Uterus (tissue), 3 donors: ENCODE measurements at regions not wholly inside any gene's neighbourhood (a gene's known extent, or its start where the extent isn't known, plus 50 kb on each side); places are given as distances from the start of the nearest gene placed in this dataset.
"Not testable (repeated sequence)": the region's sequence is repeated elsewhere in the genome, so short reads cannot be mapped to it uniquely, and the experiment has no call there.

ENCODE experiments used
- DNase-seq, 2 donors: peaks; one replicate each; pipeline ENCODE4 v3.0.0-alpha.2; 2019 to 2020
- H3K27ac ChIP-seq, 2 donors: fragments of 200-600 bp; sonication (generic); 1 replicate in 1 of 2; 2 replicates in 1 of 2; pipeline ENCODE4 v1.5.1; 2016 to 2018
- H3K27me3 ChIP-seq, 2 donors: fragments of 200-600 bp; sonication (generic); one replicate each; pipeline ENCODE4 v1.5.1; 2018 to 2019; ENCODE audit warnings: control low read depth in 1 of 2
- H3K36me3 ChIP-seq, 2 donors: fragments of 200-600 bp; sonication (generic); one replicate each; pipeline ENCODE4 v1.5.1; 2019; ENCODE audit warnings: control low read depth in 1 of 2
- H3K4me1 ChIP-seq, 2 donors: fragments of 200-600 bp; sonication (generic); one replicate each; pipeline ENCODE4 v1.5.1; 2018 to 2019; ENCODE audit warnings: control low read depth in 1 of 2
- H3K4me3 ChIP-seq, 2 donors: fragments of 200-600 bp; sonication (generic); 1 replicate in 1 of 2; 2 replicates in 1 of 2; pipeline ENCODE4 v1.5.1; 2018 to 2019; ENCODE audit warnings: mild to moderate bottlenecking in 1 of 2
- H3K9me3 ChIP-seq, 2 donors: fragments of 200-600 bp; sonication (generic); one replicate each; pipeline ENCODE4 v1.5.1; 2019; ENCODE audit warnings: control low read depth in 1 of 2
- CTCF ChIP-seq, 4 experiments: fragments of 200-600 bp in 2 of 4; fragments of 450-650 bp in 2 of 4; sonication (generic) in 2 of 4; IDR thresholded peaks; one replicate each; pipeline ENCODE4 v1.5.1; 2016 to 2019; ENCODE audit warnings: antibody characterized with exemption in 4 of 4, mild to moderate bottlenecking in 2 of 4, moderate library complexity in 1 of 4
- POLR2A ChIP-seq, 2 donors: fragments of 450-650 bp; IDR thresholded peaks; one replicate each; pipeline ENCODE4 v1.6.1; 2016; ENCODE audit warnings: antibody characterized with exemption in 2 of 2, mild to moderate bottlenecking in 1 of 2, moderate library complexity in 1 of 2
- intact Hi-C: fragments of 100-400 bp; cut with DNase I; formaldehyde crosslinking; loops from one replicate; pipeline ENCODE4 v1.15.1; 2023; ENCODE audit warnings: low total_unique reads
- donor health status: DM: yes; HTN: yes; CAD: no.

- Histone ChIP-seq H3K27me3 (no peaks in the 10 kb centered on the region), H3K27ac (no peak overlapping the region), H3K9me3 (no peaks in the 10 kb centered on the region), H3K4me1 (no peaks in the 10 kb centered on the region), H3K4me3 (no peak overlapping the region), H3K36me3 (no peaks in the 10 kb centered on the region)
- intact Hi-C loops: no loop called here
- no peak for TF ChIP-seq POLR2A (IDR thresholded peaks at IDR 0.05)
- no peak for TF ChIP-seq CTCF (IDR thresholded peaks at IDR 0.05)
- no peak for DNase-seq
Measured at GRCh38 chr5:2353211-2353610, 398.3 kb downstream of the IRX2 start.

- Histone ChIP-seq H3K36me3 (no peaks in the 10 kb centered on the region), H3K27me3 (no peaks in the 10 kb centered on the region), H3K9me3 (no peaks in the 10 kb centered on the region), H3K4me1 (no peaks in the 10 kb centered on the region), H3K27ac (no peak overlapping the region), H3K4me3 (no peak overlapping the region)
- no peak for DNase-seq
- TF ChIP-seq CTCF (IDR thresholded peaks at IDR 0.05) (no peak), POLR2A (IDR thresholded peaks at IDR 0.05) (no peak)
- intact Hi-C loops: no loop called here
Measured at GRCh38 chr5:2352101-2352861, 399.2 kb downstream of the IRX2 start.

GRCh38 chr5:2349768-2350167, 401.7 kb downstream of the IRX2 start:
- intact Hi-C loops, H3K27me3 ChIP-seq, DNase-seq: not testable (repeated sequence)

GRCh38 chr5:2338686-2339085, 412.8 kb downstream of the IRX2 start:
- Histone ChIP-seq H3K36me3 (no peaks in the 10 kb centered on the region), H3K4me1 (no peaks in the 10 kb centered on the region), H3K4me3 (no peak overlapping the region), H3K9me3 (no peaks in the 10 kb centered on the region), H3K27ac (no peak overlapping the region), H3K27me3 (no peaks in the 10 kb centered on the region)
- no peak for DNase-seq
- TF ChIP-seq POLR2A (IDR thresholded peaks at IDR 0.05) (no peak), CTCF (IDR thresholded peaks at IDR 0.05) (no peak)
- intact Hi-C loops: no loop called here

More at GRCh38 chr5:2349768-2350167, 401.7 kb downstream of the IRX2 start:
- not testable (repeated sequence) for H3K27ac ChIP-seq, H3K4me1 ChIP-seq, H3K36me3 ChIP-seq, H3K4me3 ChIP-seq, H3K9me3 ChIP-seq

- DNase-seq: no peak
- Histone ChIP-seq H3K4me3 (no peak overlapping the region), H3K9me3 (no peaks in the 10 kb centered on the region), H3K36me3 (no peaks in the 10 kb centered on the region), H3K27me3 (no peaks in the 10 kb centered on the region), H3K4me1 (no peaks in the 10 kb centered on the region), H3K27ac (no peak overlapping the region)
- TF ChIP-seq POLR2A (IDR thresholded peaks at IDR 0.05) (no peak), CTCF (IDR thresholded peaks at IDR 0.05) (no peak)
- intact Hi-C loops: no loop called here
Measured at GRCh38 chr5:2335733-2336515, 415.6 kb downstream of the IRX2 start.
